Tibial nerve (tissue), 4 donors: ENCODE measurements at regions not wholly inside any gene's neighbourhood (a gene's known extent, or its start where the extent isn't known, plus 50 kb on each side); places are given as distances from the start of the nearest gene placed in this dataset.

Experiments used
- DNase-seq, 2 donors: peaks; one replicate each; pipeline ENCODE4 v3.0.0-alpha.2; 2019; ENCODE audit warnings: low spot score in 2 of 2
- H3K27ac ChIP-seq, 4 donors: fragments of 200-600 bp; sonication (generic) in 3 of 4; one replicate each; pipeline ENCODE4 v1.5.1; 2017 to 2019; ENCODE audit warnings: mild to moderate bottlenecking in 1 of 4
- H3K27me3 ChIP-seq, 2 donors: fragments of 200-600 bp; sonication (generic) in 1 of 2; one replicate each; pipeline versions ENCODE4 v1.5.1 to v1.6.0; 2017 to 2019
- H3K36me3 ChIP-seq, 3 donors: fragments of 200-600 bp; sonication (generic); one replicate each; pipeline ENCODE4 v1.5.1; 2018 to 2019
- H3K4me1 ChIP-seq, 4 donors: fragments of 200-600 bp; sonication (generic) in 3 of 4; one replicate each; pipeline ENCODE4 v1.5.1; 2017 to 2019
- H3K4me3 ChIP-seq, 4 donors: fragments of 200-600 bp; sonication (generic) in 3 of 4; one replicate each; pipeline ENCODE4 v1.5.1; 2017 to 2019; ENCODE audit warnings: mild to moderate bottlenecking in 1 of 4, moderate library complexity in 1 of 4
- H3K9me3 ChIP-seq, 4 donors: fragments of 200-600 bp; sonication (generic) in 3 of 4; one replicate each; pipeline ENCODE4 v1.5.1; 2017 to 2019
- CTCF ChIP-seq, 5 experiments: fragments of 200-600 bp in 3 of 5; fragments of 450-650 bp in 2 of 5; sonication (generic) in 3 of 5; IDR thresholded peaks; one replicate each; pipeline ENCODE4 v1.5.1; 2016 to 2019; ENCODE audit warnings: antibody characterized with exemption in 5 of 5, mild to moderate bottlenecking in 3 of 5, moderate library complexity in 2 of 5
- EP300 ChIP-seq, 2 donors: sonication (generic); formaldehyde crosslinking; IDR thresholded peaks; one replicate each; pipeline ENCODE4 v1.6.1; 2017; ENCODE audit warnings: antibody characterized with exemption in 2 of 2, mild to moderate bottlenecking in 1 of 2
- POLR2A ChIP-seq, 2 donors: fragments of 450-650 bp; IDR thresholded peaks; one replicate each; pipeline ENCODE4 v1.6.1; 2017; ENCODE audit warnings: antibody characterized with exemption in 2 of 2, mild to moderate bottlenecking in 2 of 2, moderate library complexity in 2 of 2
- WGBS, 2 donors: methylation state at CpG; one replicate each; pipeline ENCODE4 v1.1.5; 2018; 5-methylcytosine and 5-hydroxymethylcytosine counted together

GRCh38 chr3:101143012-101143411 lies 149.8 kb upstream of the ABI3BP start:
- H3K27ac ChIP-seq, result no peak overlapping the region
- TF ChIP-seq EP300 (IDR thresholded peaks at IDR 0.05) (no peak), POLR2A (IDR thresholded peaks at IDR 0.05) (no peak), CTCF (IDR thresholded peaks at IDR 0.05) (no peak)
- WGBS, 2 donors, result 62 to 70% methylated on average over 3 of the region's 3 CpGs

DNA sequence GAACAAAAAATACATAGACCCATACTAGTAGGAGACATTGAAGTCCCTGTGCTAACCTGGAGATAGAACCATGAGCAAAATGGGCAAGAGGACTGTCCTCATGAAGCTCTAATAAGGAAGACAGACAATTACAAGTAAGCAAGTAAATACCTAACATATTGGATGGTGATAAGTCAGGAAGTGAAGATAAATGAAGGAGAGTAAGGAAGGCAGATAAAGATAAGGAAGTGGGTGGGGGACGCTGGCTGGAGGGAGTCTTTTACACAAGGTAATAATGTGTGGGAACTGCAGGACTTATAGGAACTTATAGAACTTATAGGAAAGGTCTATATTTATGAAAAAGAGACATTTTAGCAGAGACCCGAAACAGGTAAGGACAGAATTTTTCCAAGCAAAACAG lies 148.9 kb upstream of the ABI3BP start:
- TF ChIP-seq CTCF (IDR thresholded peaks at IDR 0.05) (no peak), POLR2A (IDR thresholded peaks at IDR 0.05) (no peak), EP300 (IDR thresholded peaks at IDR 0.05) (no peak)
- no peaks in the 10 kb centered on the region for H3K27me3 ChIP-seq
- H3K36me3 ChIP-seq, result no peaks in the 10 kb centered on the region
- no peaks in the 10 kb centered on the region for H3K9me3 ChIP-seq
- no peak for DNase-seq
- no peaks in the 10 kb centered on the region for H3K4me1 ChIP-seq
- H3K4me3 ChIP-seq, result no peak overlapping the region
- no peak overlapping the region for H3K27ac ChIP-seq
- 79% methylated on average over 2 of the region's 2 CpGs for WGBS, 2 donors

More at GRCh38 chr3:101143012-101143411, 149.8 kb upstream of the ABI3BP start:
- H3K4me3 ChIP-seq, result no peak overlapping the region
- no peaks in the 10 kb centered on the region for H3K36me3 ChIP-seq
- no peak for DNase-seq
- H3K9me3 ChIP-seq, result no peaks in the 10 kb centered on the region
- no peaks in the 10 kb centered on the region for H3K27me3 ChIP-seq
- H3K4me1 ChIP-seq, result no peaks in the 10 kb centered on the region

DNA sequence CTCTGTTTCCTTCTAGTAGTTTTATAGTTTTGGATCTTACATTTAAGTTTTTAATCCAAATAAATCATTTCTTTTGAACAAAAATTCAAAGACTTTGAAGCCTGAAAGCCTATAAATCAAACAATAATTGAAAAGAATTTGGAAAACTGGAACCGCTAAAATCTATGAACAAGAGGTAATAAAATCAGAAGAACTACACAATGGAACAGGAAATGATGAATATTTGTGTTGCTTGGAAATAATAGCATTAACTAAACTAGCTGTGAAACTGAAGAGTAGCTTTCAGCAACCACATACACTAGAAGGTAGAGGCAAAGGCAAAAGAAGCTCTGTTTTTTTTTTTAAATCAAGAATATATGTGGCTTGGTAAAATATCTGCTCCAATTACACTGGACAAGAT lies 147.9 kb upstream of the ABI3BP start:
- WGBS, 2 donors, result 46 to 56% methylated on average over 1 of the region's 1 CpG
- Histone ChIP-seq H3K27ac (no peak overlapping the region), H3K9me3 (no peaks in the 10 kb centered on the region), H3K27me3 (no peaks in the 10 kb centered on the region), H3K4me3 (no peak overlapping the region), H3K4me1 (no peaks in the 10 kb centered on the region), H3K36me3 (no peaks in the 10 kb centered on the region)
- TF ChIP-seq CTCF (IDR thresholded peaks at IDR 0.05) (no peak), EP300 (IDR thresholded peaks at IDR 0.05) (no peak), POLR2A (IDR thresholded peaks at IDR 0.05) (no peak)
- DNase-seq, result no peak

DNA sequence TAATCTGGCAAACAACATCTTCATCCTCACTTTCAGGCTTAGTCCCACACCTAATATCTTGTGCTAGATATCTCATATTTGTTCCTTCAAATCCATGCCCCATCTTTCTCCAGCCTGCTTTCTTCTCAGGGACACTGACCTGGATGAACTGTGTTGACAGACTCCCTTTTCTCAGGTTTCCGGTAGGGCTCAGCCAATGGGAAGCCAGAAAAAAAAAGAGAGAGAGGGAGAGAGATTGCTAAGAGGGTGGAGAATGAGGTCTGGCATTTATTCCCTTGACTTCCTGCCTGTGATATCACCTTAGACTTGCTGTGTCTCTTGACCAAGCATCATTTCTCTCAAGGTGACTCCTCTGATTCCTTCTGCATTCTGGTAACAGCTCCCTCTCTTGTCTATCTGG lies 145.6 kb upstream of the ABI3BP start:
- WGBS, 2 donors, result 81 to 96% methylated on average over 1 of the region's 1 CpG
- TF ChIP-seq POLR2A (IDR thresholded peaks at IDR 0.05), result no peak
- TF ChIP-seq EP300 (IDR thresholded peaks at IDR 0.05), result no peak
- no peak for TF ChIP-seq CTCF (IDR thresholded peaks at IDR 0.05)
- Histone ChIP-seq H3K27ac (no peak overlapping the region), H3K4me1 (no peaks in the 10 kb centered on the region), H3K4me3 (no peak overlapping the region), H3K27me3 (no peaks in the 10 kb centered on the region), H3K9me3 (no peaks in the 10 kb centered on the region), H3K36me3 (no peaks in the 10 kb centered on the region)
- no peak for DNase-seq

DNA sequence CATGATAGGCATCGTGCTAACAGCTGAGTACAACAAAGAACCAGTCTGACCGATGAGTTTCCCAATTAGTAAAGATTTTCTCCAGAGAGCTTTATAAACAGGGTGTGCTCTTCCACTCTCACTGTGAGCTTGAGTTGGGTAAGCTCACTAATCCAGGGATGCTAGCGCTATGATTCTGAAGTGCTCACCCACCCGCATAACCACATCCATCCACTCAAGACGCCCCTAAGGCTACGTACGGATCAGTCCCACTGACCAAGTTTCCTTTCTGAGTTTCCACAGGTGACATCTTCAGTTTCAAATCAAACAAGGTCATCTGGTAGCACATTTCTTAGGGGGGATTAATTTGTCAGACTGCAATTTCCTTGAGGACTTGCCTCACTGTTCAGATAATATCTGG lies 141.1 kb upstream of the ABI3BP start:
- Histone ChIP-seq H3K36me3 (no peaks in the 10 kb centered on the region), H3K9me3 (no peaks in the 10 kb centered on the region), H3K27ac (no peak overlapping the region), H3K4me3 (no peak overlapping the region), H3K4me1 (no peaks in the 10 kb centered on the region), H3K27me3 (no peaks in the 10 kb centered on the region)
- TF ChIP-seq CTCF (IDR thresholded peaks at IDR 0.05), result no peak
- no peak for TF ChIP-seq POLR2A (IDR thresholded peaks at IDR 0.05)
- no peak for TF ChIP-seq EP300 (IDR thresholded peaks at IDR 0.05)
- whole genome bisulfite sequencing, 2 donors, result 90 to 93% methylated on average over 7 of the region's 7 CpGs
- no peak for DNase-seq
